ENCODE measurements at regions not wholly inside any gene's neighbourhood (a gene's known extent, or its start where the extent isn't known, plus 50 kb on each side); places are given as distances from the start of the nearest gene placed in this dataset.
"Not testable (repeated sequence)": the region's sequence is repeated elsewhere in the genome, so short reads cannot be mapped to it uniquely, and the experiment has no call there.

DNA sequence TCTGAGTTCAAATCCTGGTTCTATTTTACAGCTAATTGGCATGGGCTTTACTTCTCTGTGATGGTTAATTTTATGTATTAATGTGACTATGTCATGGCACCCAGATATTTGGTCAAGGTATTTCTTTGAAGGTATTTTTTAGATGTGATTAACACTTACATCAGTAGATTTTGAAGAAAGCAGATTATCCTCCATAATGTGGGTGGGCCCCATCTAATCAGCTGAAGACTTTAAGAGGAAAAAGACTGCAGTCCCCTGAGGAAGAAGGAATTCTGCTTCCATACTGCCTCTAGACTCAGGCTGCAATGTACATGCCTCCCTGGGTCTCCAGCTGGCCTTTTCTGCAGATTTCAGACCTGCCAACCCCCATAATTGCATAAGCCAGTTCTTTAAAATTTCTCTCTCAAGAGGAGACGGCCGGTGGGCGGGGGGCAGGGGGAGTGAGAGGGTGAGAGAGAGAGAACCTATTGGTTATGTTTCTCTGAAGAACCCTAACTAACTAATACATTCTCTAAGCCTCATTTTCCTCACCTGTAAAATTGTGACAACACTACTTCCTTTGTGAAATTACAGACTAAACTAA lies 338.2 kb upstream of the PRDM1 start:
- DNase-seq (ENCODE audit: low read depth in 4 of 4, low spot score in 3 of 4) = no peak

DNA sequence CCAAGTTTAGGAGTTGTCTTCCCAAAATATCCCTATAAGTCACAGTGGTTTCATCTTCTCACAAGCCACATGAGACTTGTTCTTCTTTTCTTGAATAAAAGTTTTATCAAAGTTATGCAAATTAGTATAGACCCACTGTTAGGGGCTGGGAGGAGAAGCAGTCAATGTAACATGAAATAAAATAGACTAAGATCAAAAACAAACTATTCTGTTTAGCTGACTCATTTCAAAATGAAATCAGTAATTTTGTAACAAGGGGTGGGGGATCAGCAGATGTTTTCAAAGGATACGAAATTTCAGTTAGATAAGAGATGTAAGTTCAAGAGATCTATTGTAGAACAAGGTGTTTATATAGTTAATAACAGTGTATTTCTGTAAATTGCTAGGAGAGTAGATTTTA lies 339.6 kb upstream of the PRDM1 start:
- no peak for DNase-seq (ENCODE audit: low read depth in 4 of 4, low spot score in 3 of 4)

DNA sequence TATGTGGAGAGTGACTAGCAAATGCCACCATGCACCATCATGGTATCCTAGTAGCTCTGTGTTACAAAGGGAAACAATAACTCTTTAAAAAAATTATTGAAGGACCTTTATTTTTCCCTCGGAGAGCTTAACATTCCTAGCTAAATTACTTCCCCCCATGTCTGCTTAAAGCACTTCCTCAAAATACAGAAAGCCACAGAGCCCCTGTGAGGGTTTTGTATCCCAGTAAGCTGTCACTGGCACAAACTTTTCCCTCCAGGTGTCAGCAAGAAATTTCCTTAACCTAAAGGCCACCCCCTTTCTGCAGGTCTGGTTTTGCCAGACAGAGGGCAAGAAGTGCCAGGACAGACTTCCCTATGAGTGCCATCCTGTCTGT lies 340.0 kb upstream of the PRDM1 start:
- no peak for DNase-seq (ENCODE audit: low read depth in 4 of 4, low spot score in 3 of 4)

- DNase-seq (ENCODE audit: low read depth in 4 of 4, low spot score in 3 of 4) = no peak
These were observed 340.5 kb upstream of the PRDM1 start for GRCh38 chr6:105745464-105746129.

DNA sequence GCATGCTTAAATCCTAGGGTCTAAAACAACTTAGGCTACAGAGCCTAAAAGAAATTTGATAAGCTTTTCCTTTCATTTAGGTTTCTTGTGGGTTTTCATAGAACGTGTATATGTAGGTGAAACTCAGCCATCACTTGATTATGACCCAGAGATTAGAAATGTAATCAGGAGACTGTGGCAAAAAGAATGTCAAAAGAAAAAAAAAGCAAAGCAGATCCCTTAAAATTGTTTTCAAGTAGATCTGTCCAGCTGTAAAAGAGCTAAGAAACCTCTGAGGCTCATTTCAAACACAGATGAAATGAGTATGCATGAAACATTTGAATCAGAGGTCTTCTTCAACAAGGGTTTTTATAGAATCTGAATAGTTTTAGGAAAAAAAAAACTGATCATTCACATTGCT lies 341.3 kb upstream of the PRDM1 start:
- no peak for DNase-seq (ENCODE audit: low read depth in 4 of 4, low spot score in 3 of 4)

- DNase-seq (ENCODE audit: low read depth in 4 of 4, low spot score in 3 of 4) = no peak
These were observed 338.2 kb upstream of the PREP start for GRCh38 chr6:105740946-105741645.

DNA sequence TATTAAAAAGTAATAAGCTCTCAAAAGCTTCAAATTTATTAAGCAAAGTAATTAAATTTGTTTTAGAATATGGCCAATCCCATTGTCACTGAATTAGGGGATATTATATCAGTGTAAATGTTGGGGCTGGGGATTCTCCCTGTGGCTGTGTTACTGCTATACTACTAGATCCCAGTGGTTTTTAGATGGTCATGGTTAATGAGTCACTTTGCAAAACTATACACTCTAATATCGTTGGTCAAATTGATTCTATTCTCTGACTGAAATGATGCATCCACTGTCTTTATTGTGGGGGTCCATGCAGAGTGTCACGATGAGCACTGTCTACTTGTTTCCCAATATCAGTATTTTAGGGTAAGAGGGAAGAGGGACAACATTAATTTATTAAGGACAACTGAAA lies 336.9 kb upstream of the PREP start:
- no peak for DNase-seq (ENCODE audit: low read depth in 4 of 4, low spot score in 3 of 4)

- no peak for DNase-seq (ENCODE audit: low read depth in 4 of 4, low spot score in 3 of 4)
These were observed 330.8 kb upstream of the PREP start for GRCh38 chr6:105733556-105734162.

DNA sequence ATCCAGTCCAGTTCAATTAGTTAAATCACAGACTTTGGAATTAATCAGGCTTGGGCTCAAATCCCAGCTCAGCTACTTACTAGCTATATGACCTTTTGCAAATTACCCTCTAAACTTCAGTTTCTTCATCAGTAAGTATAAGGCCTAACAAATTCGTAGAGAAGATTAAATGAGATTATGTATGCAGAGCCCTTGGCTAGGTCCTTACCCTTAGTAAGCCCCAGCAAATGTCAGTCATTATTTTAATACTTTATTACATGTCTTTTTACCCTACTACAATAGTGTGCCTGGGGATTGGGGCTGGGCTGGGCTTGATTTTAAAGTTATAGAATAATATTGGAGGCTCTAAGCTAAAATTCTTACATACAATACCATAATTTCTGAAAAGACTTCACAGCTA lies 326.1 kb upstream of the PREP start:
- no peak for DNase-seq (ENCODE audit: low read depth in 4 of 4, low spot score in 3 of 4)

GRCh38 chr6:105726902-105727655 lies 324.2 kb upstream of the PREP start:
- no peak for DNase-seq (ENCODE audit: low read depth in 4 of 4, low spot score in 3 of 4)

DNA sequence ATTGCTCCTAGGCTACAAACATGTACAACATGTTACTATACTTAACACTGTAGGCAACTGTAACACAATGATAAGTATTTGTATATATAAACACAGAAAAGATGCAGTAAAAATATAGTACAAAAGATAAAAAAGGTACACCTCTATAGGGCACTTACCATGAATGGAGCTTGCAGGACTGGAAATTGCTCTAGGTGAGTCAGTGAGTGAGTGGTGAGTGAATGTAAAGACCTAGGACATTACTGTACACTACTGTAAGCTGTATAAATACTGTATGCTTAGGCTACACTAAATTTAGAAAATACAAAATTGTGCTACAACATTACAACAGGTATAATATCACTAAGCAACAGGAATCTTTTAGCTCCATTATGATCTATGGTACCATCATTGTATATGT lies 312.0 kb upstream of the PREP start:
- DNase-seq (ENCODE audit: low read depth in 4 of 4, low spot score in 3 of 4) = no peak

GRCh38 chr6:105713474-105714118 lies 310.7 kb upstream of the PREP start:
- no peak for DNase-seq (ENCODE audit: low read depth in 4 of 4, low spot score in 3 of 4)

DNA sequence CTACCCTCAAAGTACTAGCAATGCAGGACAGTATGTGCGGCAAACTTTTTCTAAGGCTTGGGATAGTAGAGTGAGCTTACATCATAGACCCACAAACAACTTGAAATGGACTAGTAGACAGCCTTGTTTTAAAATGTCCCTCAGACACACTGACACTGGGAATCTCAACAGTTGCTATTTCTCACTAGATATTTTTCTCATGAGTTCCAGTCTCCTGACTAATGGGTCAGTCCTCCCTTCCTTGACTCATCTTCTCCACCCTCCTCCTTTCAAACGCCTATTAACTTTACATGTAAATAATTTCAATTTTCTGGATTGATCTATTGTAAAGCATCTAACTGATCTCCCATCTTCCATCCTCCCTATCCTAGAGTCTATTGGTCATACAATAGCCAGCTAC lies 308.3 kb upstream of the PREP start:
- no peak for DNase-seq (ENCODE audit: low read depth in 4 of 4, low spot score in 3 of 4)

DNA sequence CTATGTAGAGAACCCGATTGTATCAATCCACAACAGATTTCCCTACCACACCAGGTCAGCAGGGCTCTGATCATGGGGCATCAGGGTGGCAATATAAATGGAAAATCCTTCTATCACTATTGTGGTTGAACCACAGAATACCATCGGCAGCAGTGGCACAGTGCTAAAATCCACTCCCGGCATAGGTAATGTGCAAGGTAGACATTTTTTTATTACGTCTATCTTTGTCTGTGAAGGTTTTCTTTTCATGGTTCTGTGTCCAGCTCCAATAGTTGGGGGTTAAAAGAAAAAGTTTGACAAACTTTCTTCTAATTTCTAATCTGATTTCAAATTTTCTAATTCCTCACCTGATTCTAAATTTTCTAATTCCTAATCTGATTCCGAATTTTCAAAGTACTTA lies 302.7 kb upstream of the PREP start:
- no peak for DNase-seq (ENCODE audit: low read depth in 4 of 4, low spot score in 3 of 4)

DNA sequence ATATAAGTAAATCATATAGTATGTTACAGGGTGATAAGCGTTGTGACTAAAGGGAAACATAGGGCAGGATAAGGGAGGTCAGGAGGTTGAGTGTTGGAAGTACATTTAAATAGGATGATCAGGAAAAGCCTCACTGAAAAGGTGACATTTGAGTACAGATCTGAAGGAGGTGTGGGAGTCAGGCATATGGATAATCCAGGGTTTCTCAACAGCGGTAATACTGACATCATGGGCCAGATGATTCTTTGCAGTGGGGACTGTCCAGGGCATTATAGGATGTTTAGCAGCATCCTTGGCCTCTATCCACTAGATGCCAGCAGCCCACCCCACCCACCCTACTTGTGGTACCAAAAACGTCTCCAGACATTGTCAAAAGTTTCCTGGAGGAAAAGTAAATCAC lies 292.6 kb upstream of the PREP start:
- DNase-seq (ENCODE audit: low read depth in 4 of 4, low spot score in 3 of 4) = no peak

DNA sequence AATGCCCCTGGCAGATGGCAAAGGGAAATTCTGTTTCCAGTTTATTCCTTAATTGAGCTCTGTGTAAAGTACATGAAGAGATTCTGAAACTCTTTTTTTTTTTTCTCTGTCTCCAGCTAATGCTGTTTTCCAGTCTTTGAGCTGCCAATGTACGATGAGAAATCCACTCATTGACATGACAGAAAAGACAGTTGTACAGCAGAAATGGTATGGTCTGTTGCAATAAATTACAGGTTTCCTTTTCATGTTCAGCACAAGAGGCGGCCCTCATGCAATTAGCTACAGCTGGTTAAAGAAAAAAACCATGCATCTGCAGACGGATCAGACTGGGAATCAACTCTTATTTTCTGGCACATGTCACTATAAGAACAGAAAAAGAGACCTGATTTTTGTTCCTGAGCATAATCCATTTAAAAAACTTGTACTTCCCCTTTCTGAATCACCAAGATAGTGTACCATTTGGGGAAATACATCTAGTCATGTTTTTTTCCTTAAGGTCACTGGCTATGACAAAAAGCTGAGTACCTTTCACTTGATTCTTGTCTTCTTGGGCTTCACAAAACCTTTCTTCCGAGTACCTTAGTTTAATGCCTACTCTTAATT lies 289.8 kb upstream of the PREP start:
- no peak for DNase-seq (ENCODE audit: low read depth in 4 of 4, low spot score in 3 of 4)

- no peak for DNase-seq (ENCODE audit: low read depth in 4 of 4, low spot score in 3 of 4)
These were observed 289.1 kb upstream of the PREP start for GRCh38 chr6:105691971-105692370.

- no peak for DNase-seq (ENCODE audit: low read depth in 4 of 4, low spot score in 3 of 4)
These were observed 288.2 kb upstream of the PREP start for GRCh38 chr6:105691081-105691480.

DNA sequence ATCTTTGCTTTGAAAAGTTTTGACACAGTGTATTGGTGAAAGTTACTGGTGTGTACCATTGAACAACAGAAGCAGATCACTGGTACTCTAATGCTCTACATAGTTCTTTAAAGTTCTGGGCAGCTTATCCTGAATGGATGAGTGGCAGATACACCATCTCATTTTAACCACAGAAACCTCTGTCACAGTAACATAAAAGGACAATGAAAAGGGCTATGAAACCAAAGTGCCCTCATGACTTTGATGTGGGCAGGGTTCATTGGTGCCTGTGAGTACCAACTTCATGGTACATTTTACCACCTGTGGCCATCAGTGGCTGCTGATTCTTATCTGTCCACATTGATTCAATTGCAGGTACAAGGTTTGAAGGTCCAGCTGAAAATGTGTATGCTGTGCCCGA lies 285.7 kb upstream of the PREP start:
- DNase-seq (ENCODE audit: low read depth in 4 of 4, low spot score in 3 of 4) = no peak

- DNase-seq (ENCODE audit: low read depth in 4 of 4, low spot score in 3 of 4) = not testable (repeated sequence)
These were observed 283.9 kb upstream of the PREP start for GRCh38 chr6:105686793-105687192.
